GM18873 (cell line): ENCODE measurements at regions not wholly inside any gene's neighbourhood (a gene's known extent, or its start where the extent isn't known, plus 50 kb on each side); places are given as distances from the start of the nearest gene placed in this dataset.

ENCODE experiments used
- ATAC-seq: cut with Tn5 transposase; IDR thresholded peaks from one replicate; pipeline ENCODE4 v1.9.1; 2021; ENCODE audit warnings: mild to moderate bottlenecking, moderate library complexity, moderate number of reproducible peaks; ENCODE audit not compliant: unreplicated experiment, low FRiP score

DNA sequence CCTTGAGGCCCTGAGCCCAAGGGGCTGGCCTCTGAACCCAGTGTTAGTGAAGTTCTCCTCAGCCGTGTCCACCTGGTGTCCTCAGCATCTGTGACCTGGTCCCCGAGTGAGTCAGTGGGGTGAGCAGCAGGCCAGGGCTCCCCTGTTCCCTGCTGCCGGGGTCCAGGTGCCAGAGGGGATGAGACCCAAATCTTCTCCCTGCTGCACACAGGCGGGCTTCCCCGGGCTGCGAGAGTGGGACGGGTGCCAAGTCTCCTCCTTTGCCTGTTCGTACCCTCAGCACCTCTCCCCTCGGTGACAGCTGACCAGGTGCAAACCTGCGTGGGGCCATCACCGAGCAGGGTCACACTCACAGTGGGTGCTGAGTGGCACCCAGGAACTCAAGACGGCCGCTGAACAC, 514.5 kb downstream of the TBC1D22A start:
- no peak for ATAC-seq

DNA sequence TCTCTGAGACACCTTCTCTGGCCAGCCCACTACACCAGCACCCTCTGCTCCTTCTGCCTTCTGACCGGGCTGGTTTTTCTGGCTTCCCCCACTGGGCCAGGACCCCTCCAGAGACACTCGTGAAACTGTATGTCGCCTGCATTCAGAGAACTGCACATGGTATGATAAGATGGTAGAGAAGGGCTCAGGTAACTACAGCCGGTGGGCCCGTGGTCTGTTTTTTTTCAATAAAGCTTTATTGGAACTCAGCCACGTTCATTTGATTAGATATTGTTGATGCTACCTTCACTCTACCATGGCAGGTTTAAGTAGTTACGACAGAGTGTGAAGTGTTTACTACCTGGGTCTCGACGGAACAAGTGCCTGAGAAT, 514.0 kb downstream of the TBC1D22A start:
- ATAC-seq = no peak

- ATAC-seq = no peak
Observed at GRCh38 chr22:47275605-47276449, 513.4 kb downstream of the TBC1D22A start.

DNA sequence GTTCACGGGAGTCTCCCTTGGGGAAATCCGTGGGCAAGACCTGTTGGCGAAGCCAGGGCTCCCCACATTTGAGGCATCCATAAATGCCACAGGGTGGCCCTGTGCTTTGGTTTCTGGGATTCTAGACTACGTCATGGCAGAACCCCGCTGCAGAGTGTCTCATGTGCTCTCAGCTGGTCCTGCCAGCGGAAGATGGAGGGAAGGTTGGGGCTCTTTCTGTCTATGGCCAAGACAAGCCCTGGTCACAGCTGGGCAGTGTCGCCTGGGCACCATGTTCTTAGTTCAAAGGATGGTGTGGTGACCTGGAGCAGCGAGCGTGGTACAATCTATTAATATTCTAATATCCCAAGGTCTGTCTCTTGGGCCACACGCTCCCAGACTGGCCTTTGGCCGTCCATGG, 511.7 kb downstream of the TBC1D22A start:
- ATAC-seq = no peak

GRCh38 chr22:47270463-47271135, 508.1 kb downstream of the TBC1D22A start:
- no peak for ATAC-seq

- ATAC-seq = no peak
Observed at GRCh38 chr22:47269516-47270088, 507.2 kb downstream of the TBC1D22A start.

DNA sequence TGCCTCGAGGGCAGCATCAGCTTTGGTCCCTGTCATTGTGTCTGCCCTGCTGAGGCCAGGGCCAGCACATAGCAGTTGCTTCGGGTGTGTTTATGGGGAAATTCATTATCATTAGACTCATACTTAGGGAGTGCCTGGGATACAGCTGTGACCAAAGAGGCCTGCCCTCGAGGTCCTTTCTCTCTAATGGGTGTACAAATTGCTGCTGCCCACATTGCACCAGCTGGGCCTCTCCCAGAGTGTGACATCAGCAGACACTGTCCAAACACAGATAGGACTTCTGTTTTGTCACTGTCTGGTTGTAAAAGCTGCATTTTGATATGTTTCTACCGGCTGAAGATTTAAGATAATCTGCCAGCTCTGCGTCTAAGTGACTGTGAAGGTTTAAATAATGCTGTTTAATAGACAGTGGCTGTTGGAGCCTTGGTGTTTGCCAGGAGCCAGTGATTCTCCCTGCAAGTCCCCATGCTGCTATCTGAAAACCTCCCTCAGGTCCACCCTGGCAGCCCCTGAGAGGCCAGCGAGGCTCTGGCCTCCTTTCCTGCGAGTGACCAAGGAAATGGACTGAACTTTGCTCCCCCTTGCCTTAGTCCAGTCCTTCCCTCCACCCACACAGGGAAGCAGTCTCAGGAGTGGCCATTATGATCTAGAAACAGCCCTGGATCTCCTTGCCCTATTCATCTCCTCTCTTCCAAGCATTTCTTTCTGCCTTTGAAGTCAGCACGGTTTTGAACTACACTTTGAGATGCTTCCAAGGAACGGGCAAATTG, 505.2 kb downstream of the TBC1D22A start:
- no peak for ATAC-seq

- no peak for ATAC-seq
Observed at GRCh38 chr22:47266329-47266728, 503.9 kb downstream of the TBC1D22A start.

DNA sequence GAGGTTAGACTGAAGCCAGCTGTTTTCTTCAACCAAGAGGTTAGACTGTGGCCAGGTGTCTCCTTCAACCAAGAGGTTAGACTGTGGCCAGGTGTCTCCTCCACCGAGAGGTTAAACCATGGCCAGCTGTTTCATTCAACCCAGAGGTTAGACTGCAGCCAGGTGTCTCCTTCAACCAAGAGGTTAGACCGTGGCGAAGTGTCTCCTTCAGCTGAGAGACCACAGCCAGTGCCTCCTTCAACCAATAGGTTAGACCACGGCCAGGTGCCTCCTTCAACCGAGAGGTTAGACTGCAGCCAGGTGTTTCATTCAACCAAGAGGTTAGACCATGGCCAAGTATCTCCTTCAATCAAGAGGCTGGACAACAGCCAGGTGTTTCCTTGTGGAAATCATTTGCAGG, 498.1 kb downstream of the TBC1D22A start:
- no peak for ATAC-seq

GRCh38 chr22:47259990-47260389, 497.5 kb downstream of the TBC1D22A start:
- no peak for ATAC-seq

GRCh38 chr22:47259049-47259448, 496.6 kb downstream of the TBC1D22A start:
- no peak for ATAC-seq

- no peak for ATAC-seq
Observed at GRCh38 chr22:47257976-47258375, 495.5 kb downstream of the TBC1D22A start.

GRCh38 chr22:47257566-47257965, 495.1 kb downstream of the TBC1D22A start:
- no peak for ATAC-seq

- no peak for ATAC-seq
Observed at GRCh38 chr22:47251911-47252310, 489.5 kb downstream of the TBC1D22A start.

DNA sequence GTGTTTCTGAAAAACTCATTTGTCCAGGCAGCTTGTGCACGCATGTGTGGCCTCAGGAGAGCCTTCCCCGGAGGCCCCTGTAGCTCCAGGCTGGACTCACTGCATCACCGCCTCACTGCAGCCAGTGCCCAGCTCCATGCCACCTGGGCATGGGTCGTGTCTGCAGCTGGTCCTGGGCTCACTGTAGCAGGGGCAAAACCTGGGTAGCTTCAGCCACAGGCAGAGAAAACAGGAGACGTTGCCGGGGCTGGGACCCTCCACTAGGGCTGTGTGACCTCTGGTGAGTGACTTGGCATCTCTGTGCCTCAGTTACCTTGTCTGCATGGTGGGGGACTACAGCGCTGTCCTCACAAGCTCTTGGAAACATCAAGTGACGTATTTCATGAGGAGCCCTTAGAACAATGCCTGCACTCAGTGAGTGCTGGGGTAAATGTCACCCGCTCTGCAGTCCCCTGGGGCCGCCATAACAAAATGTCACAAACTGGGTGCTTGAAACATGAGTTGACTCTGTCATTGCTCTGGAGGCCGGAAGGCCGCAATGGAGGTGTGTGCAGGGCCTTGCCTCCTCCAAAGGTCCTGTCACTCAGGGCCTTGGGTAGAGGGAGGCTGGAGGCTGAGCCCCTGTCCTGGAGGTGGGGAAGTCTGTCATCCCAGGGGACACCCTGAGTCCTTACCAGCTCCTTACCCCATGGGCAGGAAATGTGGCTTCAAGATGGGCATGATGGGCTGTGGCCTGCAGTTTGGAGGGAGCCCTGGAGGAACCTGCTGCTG, 488.7 kb downstream of the TBC1D22A start:
- ATAC-seq = no peak

- no peak for ATAC-seq
Observed at GRCh38 chr22:47249370-47249928, 487.0 kb downstream of the TBC1D22A start.

- ATAC-seq = no peak
Observed at GRCh38 chr22:47248925-47249324, 486.5 kb downstream of the TBC1D22A start.

DNA sequence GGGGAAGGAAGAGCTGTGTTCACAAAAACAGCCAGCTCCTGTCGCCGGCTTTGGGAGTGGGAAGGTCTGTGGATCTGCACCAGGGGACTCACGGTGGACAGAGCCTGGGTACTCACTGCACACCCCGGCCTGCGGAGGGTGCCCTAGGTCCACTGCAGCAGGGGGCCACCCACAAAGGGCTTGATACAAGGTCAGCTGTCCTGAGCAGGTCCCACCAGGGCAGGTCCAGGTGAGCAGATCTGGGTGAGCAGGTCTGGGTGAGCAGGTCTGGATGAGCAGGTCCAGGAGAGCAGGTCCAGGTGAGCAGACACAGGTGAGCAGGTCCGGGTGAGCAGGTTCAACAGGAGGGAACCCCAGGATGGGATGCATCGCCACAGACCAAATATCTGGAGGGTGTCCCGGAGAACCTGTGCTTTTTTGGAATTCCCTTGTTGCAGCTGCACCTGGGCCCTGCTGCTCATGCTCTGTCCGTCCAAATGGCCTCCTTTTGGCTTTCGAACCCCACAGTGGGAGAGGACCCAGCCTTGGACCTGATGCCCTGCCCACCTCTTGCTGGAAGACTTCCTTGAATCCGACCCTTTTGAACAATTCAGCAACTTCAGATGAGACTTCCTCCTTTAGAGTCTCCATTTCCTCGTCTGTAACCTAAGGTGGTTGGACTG, 485.3 kb downstream of the TBC1D22A start:
- ATAC-seq = no peak

DNA sequence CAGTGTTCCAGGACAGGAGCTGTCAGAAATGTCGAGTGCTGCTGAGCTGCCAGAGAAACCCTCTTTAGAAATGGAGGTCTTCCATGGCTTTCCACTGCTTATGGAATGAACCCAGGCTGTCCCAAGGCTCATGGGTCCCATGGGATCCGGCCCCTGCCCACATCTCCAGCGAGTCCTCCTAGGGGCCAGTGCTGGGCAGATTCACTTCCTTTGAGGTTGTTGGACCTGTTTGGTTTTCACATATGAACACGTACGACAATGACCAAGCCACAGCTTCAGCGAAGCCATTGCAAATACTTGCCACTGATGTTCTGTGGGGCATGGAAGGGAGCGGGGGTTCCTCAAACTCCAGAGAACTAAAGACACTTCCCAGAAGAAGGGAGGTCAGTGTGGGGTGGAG, 483.3 kb downstream of the TBC1D22A start:
- no peak for ATAC-seq
